HEK293 (cell line): ENCODE measurements at regions not wholly inside any gene's neighbourhood (a gene's known extent, or its start where the extent isn't known, plus 50 kb on each side); places are given as distances from the start of the nearest gene placed in this dataset.

Experiments used
- ZNF274 ChIP-seq, 2 experiments: fragments of 200-500 bp in 1 of 2; fragments of 450-650 bp in 1 of 2; sonication (Bioruptor generic) in 1 of 2; formaldehyde crosslinking in 1 of 2; IDR thresholded peaks; 2 replicates each; pipeline versions ENCODE4 v1.5.1 to v1.6.1; 2014 to 2016; ENCODE audit warnings: borderline replicate concordance in 1 of 2, inconsistent platforms in 1 of 2, low read length in 1 of 2, missing biosample characterization in 1 of 2, missing genetic modification characterization in 1 of 2
- ZNF292 ChIP-seq: fragments of 450-650 bp; formaldehyde crosslinking; IDR thresholded peaks from 2 replicates; pipeline ENCODE4 v1.5.1; 2016; ENCODE audit warnings: low read depth, missing biosample characterization, missing genetic modification characterization, borderline replicate concordance
- TF ChIP-seq, protein P1 (sequence below): fragments of 450-650 bp; formaldehyde crosslinking; IDR thresholded peaks from 2 replicates; pipeline ENCODE4 v1.5.1; 2016; ENCODE audit warnings: missing biosample characterization, missing genetic modification characterization
- TF ChIP-seq, protein P2 (sequence below): fragments of 450-650 bp; formaldehyde crosslinking; IDR thresholded peaks from 2 replicates; pipeline ENCODE4 v1.5.1; 2016; ENCODE audit warnings: missing biosample characterization, missing genetic modification characterization, low read depth

DNA sequence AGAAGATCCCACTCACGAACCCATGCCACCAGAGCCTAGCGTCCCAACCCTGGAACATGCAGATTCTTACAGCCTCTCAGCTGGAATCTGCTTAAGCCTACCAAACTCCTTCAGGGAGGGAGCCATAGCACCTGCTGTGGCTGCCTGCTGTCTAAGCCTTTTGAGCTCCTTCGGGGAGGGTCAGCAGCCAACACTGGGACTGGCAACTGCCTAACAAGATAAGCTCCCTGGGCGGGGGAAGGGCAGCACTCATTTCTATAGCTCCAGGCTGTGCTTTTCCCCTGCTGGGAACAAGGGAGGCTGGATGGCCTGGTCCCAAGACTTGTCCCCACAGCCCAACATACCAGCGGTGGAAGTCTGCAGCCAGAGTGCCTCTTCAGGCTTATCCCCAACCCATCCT, 199.1 kb upstream of the OR13F1 start:
- TF ChIP-seq, protein P1, sequence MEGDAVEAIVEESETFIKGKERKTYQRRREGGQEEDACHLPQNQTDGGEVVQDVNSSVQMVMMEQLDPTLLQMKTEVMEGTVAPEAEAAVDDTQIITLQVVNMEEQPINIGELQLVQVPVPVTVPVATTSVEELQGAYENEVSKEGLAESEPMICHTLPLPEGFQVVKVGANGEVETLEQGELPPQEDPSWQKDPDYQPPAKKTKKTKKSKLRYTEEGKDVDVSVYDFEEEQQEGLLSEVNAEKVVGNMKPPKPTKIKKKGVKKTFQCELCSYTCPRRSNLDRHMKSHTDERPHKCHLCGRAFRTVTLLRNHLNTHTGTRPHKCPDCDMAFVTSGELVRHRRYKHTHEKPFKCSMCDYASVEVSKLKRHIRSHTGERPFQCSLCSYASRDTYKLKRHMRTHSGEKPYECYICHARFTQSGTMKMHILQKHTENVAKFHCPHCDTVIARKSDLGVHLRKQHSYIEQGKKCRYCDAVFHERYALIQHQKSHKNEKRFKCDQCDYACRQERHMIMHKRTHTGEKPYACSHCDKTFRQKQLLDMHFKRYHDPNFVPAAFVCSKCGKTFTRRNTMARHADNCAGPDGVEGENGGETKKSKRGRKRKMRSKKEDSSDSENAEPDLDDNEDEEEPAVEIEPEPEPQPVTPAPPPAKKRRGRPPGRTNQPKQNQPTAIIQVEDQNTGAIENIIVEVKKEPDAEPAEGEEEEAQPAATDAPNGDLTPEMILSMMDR (tag by site-specific recombination): no peak
- TF ChIP-seq ZNF292 (no peak), ZNF274 (IDR thresholded peaks at IDR 0.05; ENCODE audit: low read length) (no peak), ZNF274 (tag by site-specific recombination; IDR thresholded peaks at IDR 0.05; ENCODE audit: borderline replicate concordance) (no peak)
- TF ChIP-seq, protein P2, sequence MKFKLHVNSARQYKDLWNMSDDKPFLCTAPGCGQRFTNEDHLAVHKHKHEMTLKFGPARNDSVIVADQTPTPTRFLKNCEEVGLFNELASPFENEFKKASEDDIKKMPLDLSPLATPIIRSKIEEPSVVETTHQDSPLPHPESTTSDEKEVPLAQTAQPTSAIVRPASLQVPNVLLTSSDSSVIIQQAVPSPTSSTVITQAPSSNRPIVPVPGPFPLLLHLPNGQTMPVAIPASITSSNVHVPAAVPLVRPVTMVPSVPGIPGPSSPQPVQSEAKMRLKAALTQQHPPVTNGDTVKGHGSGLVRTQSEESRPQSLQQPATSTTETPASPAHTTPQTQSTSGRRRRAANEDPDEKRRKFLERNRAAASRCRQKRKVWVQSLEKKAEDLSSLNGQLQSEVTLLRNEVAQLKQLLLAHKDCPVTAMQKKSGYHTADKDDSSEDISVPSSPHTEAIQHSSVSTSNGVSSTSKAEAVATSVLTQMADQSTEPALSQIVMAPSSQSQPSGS: no peak
